OCI-LY7 (cell line): ENCODE measurements at regions not wholly inside any gene's neighbourhood (a gene's known extent, or its start where the extent isn't known, plus 50 kb on each side); places are given as distances from the start of the nearest gene placed in this dataset.

Experiments
- BruUV-seq: library from RNA; stranded (reverse); fragments of 400-500 nt; replicated peaks from 2 replicates; lab custom pipeline; 2021; lab: Mats Ljungman, UMichigan
- CTCF ChIA-PET: fragments of 300-600 bp; sonication (Branson Sonifier 250); formaldehyde crosslinking; loops from one replicate; lab custom pipeline; 2022; ENCODE audit warnings: antibody characterized with exemption; ENCODE audit not compliant: unreplicated experiment; lab: Charles Lee
- POLR2A ChIA-PET: fragments of 300-600 bp; sonication (Branson Sonifier 250); formaldehyde crosslinking; loops from one replicate; lab custom pipeline; 2022; ENCODE audit warnings: antibody characterized with exemption; lab: Charles Lee
- DNase-seq: peaks from one replicate; pipeline ENCODE4 v3.0.0-alpha.2; 2015; ENCODE audit warnings: low spot score
- H2AFZ ChIP-seq: fragments of 200-600 bp; sonication (generic), shearing (Covaris generic); 2 replicates; pipeline ENCODE4 v1.6.1; 2014; ENCODE audit warnings: mild to moderate bottlenecking, antibody characterized with exemption, low read length, moderate library complexity
- H3K27ac ChIP-seq: fragments of 200-600 bp; sonication (generic); 2 replicates; pipeline ENCODE4 v1.5.1; 2014; ENCODE audit warnings: mixed run types, low read depth, mild to moderate bottlenecking, moderate library complexity, low read length, inconsistent platforms; ENCODE audit not compliant: poor library complexity, severe bottlenecking
- H3K36me3 ChIP-seq: fragments of 200-600 bp; sonication (generic); 2 replicates; pipeline ENCODE4 v1.6.1; 2014; ENCODE audit warnings: mild to moderate bottlenecking, antibody characterized with exemption, low read length, moderate library complexity, mixed read lengths; ENCODE audit not compliant: insufficient read depth
- H3K4me1 ChIP-seq: fragments of 200-600 bp; sonication (generic); 2 replicates; pipeline ENCODE4 v1.5.1; 2014; ENCODE audit warnings: mild to moderate bottlenecking, low read length; ENCODE audit not compliant: insufficient read depth, poor library complexity, severe bottlenecking
- H3K4me2 ChIP-seq: fragments of 200-600 bp; sonication (generic); 2 replicates; pipeline ENCODE4 v1.6.1; 2014; ENCODE audit warnings: mild to moderate bottlenecking, low read length
- H3K4me3 ChIP-seq: fragments of 200-600 bp; sonication (generic); 2 replicates; pipeline ENCODE4 v1.5.1; 2014; ENCODE audit warnings: mild to moderate bottlenecking, low read depth, low read length; ENCODE audit not compliant: poor library complexity, severe bottlenecking
- H3K79me2 ChIP-seq: fragments of 200-600 bp; sonication (generic); 2 replicates; pipeline ENCODE4 v1.6.1; 2016; ENCODE audit warnings: low read depth, mild to moderate bottlenecking, low read length, moderate library complexity, mixed read lengths; ENCODE audit not compliant: insufficient read depth
- H3K9me2 ChIP-seq: fragments of 200-600 bp; sonication (generic); 2 replicates; pipeline ENCODE4 v1.6.1; 2016; ENCODE audit warnings: mild to moderate bottlenecking, low read length, mixed read lengths; ENCODE audit not compliant: insufficient read depth
- H3K9me3 ChIP-seq: fragments of 200-600 bp; sonication (generic); 2 replicates; pipeline ENCODE4 v1.6.1; 2014; ENCODE audit warnings: mild to moderate bottlenecking, mixed run types, low read length, mixed read lengths
- H4K20me1 ChIP-seq: fragments of 200-600 bp; sonication (generic); 2 replicates; pipeline ENCODE4 v1.6.1; 2014; ENCODE audit warnings: mild to moderate bottlenecking, antibody characterized with exemption, low read length, moderate library complexity, mixed read lengths; ENCODE audit not compliant: insufficient read depth
- CTCF ChIP-seq: fragments of 200-600 bp; sonication (generic); conservative IDR thresholded peaks from 2 replicates; pipeline ENCODE4 v1.5.1; 2014; ENCODE audit warnings: mild to moderate bottlenecking, antibody characterized with exemption, low read length, moderate library complexity, mixed read lengths
- EZH2phosphoT487 ChIP-seq: fragments of 200-600 bp; sonication (generic); IDR thresholded peaks from 2 replicates; pipeline ENCODE4 v1.6.1; 2018; ENCODE audit warnings: low read depth, borderline replicate concordance, mild to moderate bottlenecking, mixed run types, antibody characterized with exemption, low read length, moderate library complexity, mixed read lengths
- intact Hi-C: fragments of 100-400 bp; cut with micrococcal nuclease; formaldehyde crosslinking; loops from one replicate; pipeline ENCODE4 v1.10.0; 2022; ENCODE audit not compliant: unreplicated experiment

- no peak overlapping the region for H3K4me3 ChIP-seq
- H4K20me1 ChIP-seq = no peaks in the 10 kb centered on the region
- DNase-seq = no peak
- no peak overlapping the region for H3K27ac ChIP-seq
- ChIA-PET CTCF (no interaction called here), POLR2A (no interaction called here)
- no peaks in the 10 kb centered on the region for H3K9me2 ChIP-seq
- no peaks in the 10 kb centered on the region for H3K79me2 ChIP-seq
- H3K4me1 ChIP-seq = peaks cover 11% of the 10 kb centered on the region
- H2AFZ ChIP-seq = no peak overlapping the region
- H3K9me3 ChIP-seq = no peaks in the 10 kb centered on the region
- TF ChIP-seq EZH2phosphoT487 (no peak), CTCF (no peak)
- H3K36me3 ChIP-seq = no peaks in the 10 kb centered on the region
- BruUV-seq = no TSS peak
- H3K4me2 ChIP-seq = no peak overlapping the region
- intact Hi-C loops = no loop called here
These were observed 275.8 kb downstream of the NDUFA10 start for GRCh38 chr2:239749272-239749873.

- Histone ChIP-seq H3K9me2 (no peaks in the 10 kb centered on the region), H3K4me1 (peaks cover 11% of the 10 kb centered on the region), H3K4me2 (no peak overlapping the region), H3K27ac (no peak overlapping the region), H3K9me3 (no peaks in the 10 kb centered on the region), H4K20me1 (no peaks in the 10 kb centered on the region), H3K79me2 (no peaks in the 10 kb centered on the region), H3K4me3 (no peak overlapping the region), H3K36me3 (no peaks in the 10 kb centered on the region), H2AFZ (no peak overlapping the region)
- ChIA-PET POLR2A (no interaction called here), CTCF (no interaction called here)
- intact Hi-C loops = no loop called here
- DNase-seq = no peak
- BruUV-seq = no TSS peak
- TF ChIP-seq CTCF (no peak), EZH2phosphoT487 (no peak)
These were observed 276.3 kb downstream of the NDUFA10 start for GRCh38 chr2:239748811-239749210.

GRCh38 chr2:239747771-239748170 lies 277.4 kb downstream of the NDUFA10 start:
- Histone ChIP-seq H3K4me2 (no peak overlapping the region), H3K4me3 (no peak overlapping the region), H3K36me3 (no peaks in the 10 kb centered on the region), H3K27ac (no peak overlapping the region), H2AFZ (no peak overlapping the region), H3K79me2 (no peaks in the 10 kb centered on the region), H3K9me3 (no peaks in the 10 kb centered on the region), H3K9me2 (no peaks in the 10 kb centered on the region), H4K20me1 (no peaks in the 10 kb centered on the region), H3K4me1 (peaks cover 11% of the 10 kb centered on the region)
- ChIA-PET POLR2A (no interaction called here), CTCF (no interaction called here)
- no peak for TF ChIP-seq EZH2phosphoT487
- TF ChIP-seq CTCF = no peak
- BruUV-seq = no TSS peak
- no peak for DNase-seq
- intact Hi-C loops = no loop called here
